Esophagus (tissue), 2 donors: ENCODE measurements at regions not wholly inside any gene's neighbourhood (a gene's known extent, or its start where the extent isn't known, plus 50 kb on each side); places are given as distances from the start of the nearest gene placed in this dataset.

Source experiments
- H3K27ac ChIP-seq, 2 donors: one replicate each; pipeline ENCODE4 v1.5.1; 2013; ENCODE audit warnings: low read depth in 2 of 2, mild to moderate bottlenecking in 2 of 2, inconsistent platforms in 1 of 2, low read length in 1 of 2, moderate library complexity in 1 of 2
- H3K27me3 ChIP-seq, 2 donors: one replicate each; pipeline ENCODE4 v1.6.1; 2013; ENCODE audit warnings: low read length in 2 of 2, control low read depth in 1 of 2, mild to moderate bottlenecking in 1 of 2; ENCODE audit not compliant: insufficient read depth in 2 of 2, control insufficient read depth in 1 of 2
- H3K36me3 ChIP-seq, 2 donors: one replicate each; pipeline ENCODE4 v1.6.1; 2013; ENCODE audit warnings: low read length in 1 of 2; ENCODE audit not compliant: control insufficient read depth in 2 of 2, insufficient read depth in 2 of 2
- H3K4me1 ChIP-seq, 2 donors: one replicate each; pipeline ENCODE4 v1.6.1; 2013; ENCODE audit warnings: low read length in 1 of 2; ENCODE audit not compliant: control insufficient read depth in 2 of 2, insufficient read depth in 2 of 2
- H3K4me3 ChIP-seq, 2 donors: one replicate each; pipeline ENCODE4 v1.5.1; 2013; ENCODE audit warnings: low read length in 2 of 2, mild to moderate bottlenecking in 2 of 2, low read depth in 1 of 2, moderate library complexity in 1 of 2
- H3K9me3 ChIP-seq, 2 donors: one replicate each; pipeline ENCODE4 v1.6.1; 2013; ENCODE audit warnings: mild to moderate bottlenecking in 2 of 2, low read depth in 1 of 2, low read length in 1 of 2, moderate library complexity in 1 of 2; ENCODE audit not compliant: control insufficient read depth in 2 of 2, insufficient read depth in 1 of 2
- WGBS, 2 donors: extraction: QIAGEN DNeasy Blood & Tissue Kit; methylation state at CpG; one replicate each; pipeline ENCODE4 v1.1.7; 2013; 5-methylcytosine and 5-hydroxymethylcytosine counted together
- donor health status: healthy with polysubstance abuse.
- donor health status: Bipolar disorder and iron deficiency.

GRCh38 chr11:110962921-110963320, 250.7 kb upstream of the ARHGAP20 start:
- H3K27ac ChIP-seq: no peak overlapping the region
- no peaks in the 10 kb centered on the region for H3K9me3 ChIP-seq
- H3K4me1 ChIP-seq: no peaks in the 10 kb centered on the region
- no peak overlapping the region for H3K4me3 ChIP-seq
- H3K27me3 ChIP-seq: no peaks in the 10 kb centered on the region
- H3K36me3 ChIP-seq: no peaks in the 10 kb centered on the region
- 72 to 76% methylated on average over 4 of the region's 4 CpGs for WGBS, 2 donors

- WGBS, 2 donors: 84 to 86% methylated on average over 3 of the region's 3 CpGs
- Histone ChIP-seq H3K9me3 (no peaks in the 10 kb centered on the region), H3K4me1 (no peaks in the 10 kb centered on the region), H3K4me3 (no peak overlapping the region), H3K36me3 (no peaks in the 10 kb centered on the region), H3K27ac (no peak overlapping the region), H3K27me3 (no peaks in the 10 kb centered on the region)
Measured at GRCh38 chr11:110960167-110960566, 247.9 kb upstream of the ARHGAP20 start.

DNA sequence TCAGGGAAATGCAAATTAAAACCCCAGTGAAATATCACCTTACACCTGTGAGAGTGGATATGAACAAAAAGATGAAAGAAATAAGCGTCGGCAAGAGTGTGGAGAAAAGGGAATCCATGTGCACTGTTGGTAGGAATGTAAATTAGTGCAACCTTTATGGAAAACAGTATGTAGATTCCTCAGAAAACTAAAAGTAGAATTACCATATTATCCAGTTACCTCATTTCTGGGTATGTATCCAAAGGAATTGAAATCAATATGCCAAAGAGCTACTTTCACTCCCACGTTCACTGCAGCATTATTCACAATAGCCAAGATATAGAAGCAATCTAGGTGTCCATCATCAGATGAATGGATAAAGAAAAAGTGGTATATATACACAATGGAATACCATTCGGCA, 246.0 kb upstream of the ARHGAP20 start:
- Histone ChIP-seq H3K36me3 (no peaks in the 10 kb centered on the region), H3K4me1 (no peaks in the 10 kb centered on the region), H3K27ac (no peak overlapping the region), H3K27me3 (no peaks in the 10 kb centered on the region), H3K9me3 (no peaks in the 10 kb centered on the region), H3K4me3 (no peak overlapping the region)
- 90 to 92% methylated on average over 4 of the region's 4 CpGs for WGBS, 2 donors

GRCh38 chr11:110955776-110956175, 243.5 kb upstream of the ARHGAP20 start:
- no peaks in the 10 kb centered on the region for H3K36me3 ChIP-seq

DNA sequence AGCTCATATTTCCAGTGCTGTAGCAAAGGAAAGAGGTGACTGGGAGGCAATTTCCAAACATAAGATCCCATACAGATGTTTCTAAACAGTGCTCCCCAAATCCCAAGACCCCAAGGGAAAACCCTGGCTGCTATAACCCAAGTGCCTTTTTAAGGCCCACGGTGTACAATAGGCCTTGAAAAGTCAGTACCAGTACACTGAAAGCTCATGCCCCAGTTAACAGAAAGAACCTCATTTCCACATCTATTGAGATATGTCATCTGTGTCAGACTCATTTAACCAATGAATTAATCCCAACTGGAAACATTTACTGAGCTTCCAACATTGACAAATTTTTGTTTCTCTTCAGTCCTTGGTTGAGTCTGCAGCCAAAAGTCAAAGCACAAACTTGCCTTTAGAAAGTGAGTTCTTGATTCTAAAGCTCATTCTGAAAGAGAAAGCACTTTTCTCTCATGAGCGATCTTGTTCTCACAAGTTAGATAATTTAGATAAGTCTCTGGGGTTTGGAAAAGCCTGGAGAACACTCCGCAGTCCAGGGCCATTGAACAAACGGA, 239.8 kb upstream of the ARHGAP20 start:
- Histone ChIP-seq H3K9me3 (no peaks in the 10 kb centered on the region), H3K36me3 (no peaks in the 10 kb centered on the region), H3K4me3 (no peak overlapping the region), H3K4me1 (no peaks in the 10 kb centered on the region), H3K27me3 (no peaks in the 10 kb centered on the region), H3K27ac (no peak overlapping the region)
- 51 to 58% methylated on average over 4 of the region's 4 CpGs for WGBS, 2 donors

More at GRCh38 chr11:110955776-110956175, 243.5 kb upstream of the ARHGAP20 start:
- H3K27me3 ChIP-seq: no peaks in the 10 kb centered on the region
- no peaks in the 10 kb centered on the region for H3K4me1 ChIP-seq
- no peaks in the 10 kb centered on the region for H3K9me3 ChIP-seq
- no peak overlapping the region for H3K4me3 ChIP-seq
- 61 to 81% methylated on average over 2 of the region's 2 CpGs for WGBS, 2 donors
- no peak overlapping the region for H3K27ac ChIP-seq

DNA sequence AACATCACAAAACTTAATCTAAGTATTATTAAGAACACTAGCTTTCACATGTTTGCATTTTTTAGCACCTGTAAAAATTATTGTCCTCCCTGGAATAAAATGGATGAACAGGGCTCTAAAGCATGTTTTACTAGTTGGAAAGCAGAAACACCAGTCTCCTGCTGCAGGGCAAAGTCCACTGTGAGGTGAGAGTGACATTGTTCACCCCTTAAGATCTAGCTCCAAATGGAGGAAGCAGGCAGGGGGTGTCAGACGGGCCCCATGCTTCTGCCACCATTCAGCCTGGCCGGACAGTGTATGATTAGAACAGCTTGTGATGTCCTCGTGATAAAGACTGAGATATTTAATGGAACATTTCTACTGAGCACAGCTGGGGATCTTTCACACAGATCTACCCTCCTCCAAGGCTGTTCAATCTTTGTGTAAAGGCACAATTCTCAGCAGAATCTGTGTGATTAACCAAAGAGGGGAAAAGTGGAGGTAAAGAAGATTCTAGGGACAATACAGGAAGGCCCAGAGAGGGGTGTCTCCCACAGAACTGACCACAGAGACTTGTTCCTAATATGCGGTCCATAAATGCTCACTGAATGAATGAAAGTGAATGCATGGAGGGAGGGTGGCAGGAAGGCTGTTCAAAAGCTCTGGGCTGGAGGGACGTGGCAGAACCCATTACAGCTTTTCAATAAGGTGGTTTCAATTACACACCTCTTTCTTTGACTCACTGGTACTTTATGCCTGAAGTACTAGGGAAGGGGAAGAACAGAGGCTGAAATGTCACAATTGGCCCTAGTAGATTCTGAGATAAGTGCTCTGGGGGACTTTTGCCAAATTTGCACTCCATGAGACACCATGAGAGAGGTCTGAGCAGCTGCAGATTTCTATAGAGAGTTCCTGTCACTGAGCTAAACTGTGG, 239.1 kb upstream of the ARHGAP20 start:
- H3K36me3 ChIP-seq: no peaks in the 10 kb centered on the region
- no peaks in the 10 kb centered on the region for H3K4me1 ChIP-seq
- H3K27me3 ChIP-seq: no peaks in the 10 kb centered on the region
- H3K27ac ChIP-seq: no peak overlapping the region
- WGBS, 2 donors: 80 to 81% methylated on average over 5 of the region's 5 CpGs
- H3K4me3 ChIP-seq: no peak overlapping the region
- H3K9me3 ChIP-seq: no peaks in the 10 kb centered on the region

DNA sequence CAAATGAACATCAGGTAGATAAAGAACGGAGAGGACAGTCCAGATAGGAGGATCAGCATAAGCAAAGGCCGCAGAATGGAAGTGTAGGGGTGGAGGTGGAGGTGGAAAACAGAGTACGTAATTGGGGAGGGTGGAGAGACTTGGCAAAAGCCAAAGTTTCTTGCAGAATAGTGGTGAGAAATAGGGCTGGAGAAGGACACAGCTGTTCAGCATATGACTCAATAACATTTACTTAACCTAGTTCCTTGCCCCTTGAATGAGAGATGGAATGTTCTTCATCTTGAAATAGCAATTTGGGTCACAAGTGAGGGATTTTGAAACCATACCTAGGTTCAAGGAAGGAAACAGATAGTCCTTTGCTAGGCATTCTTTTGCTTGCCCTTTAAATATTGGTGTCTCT, 235.9 kb upstream of the ARHGAP20 start:
- Histone ChIP-seq H3K36me3 (no peaks in the 10 kb centered on the region), H3K4me3 (no peak overlapping the region), H3K27ac (no peak overlapping the region), H3K9me3 (no peaks in the 10 kb centered on the region), H3K27me3 (no peaks in the 10 kb centered on the region), H3K4me1 (no peaks in the 10 kb centered on the region)
- 84 to 91% methylated on average over 3 of the region's 3 CpGs for WGBS, 2 donors

DNA sequence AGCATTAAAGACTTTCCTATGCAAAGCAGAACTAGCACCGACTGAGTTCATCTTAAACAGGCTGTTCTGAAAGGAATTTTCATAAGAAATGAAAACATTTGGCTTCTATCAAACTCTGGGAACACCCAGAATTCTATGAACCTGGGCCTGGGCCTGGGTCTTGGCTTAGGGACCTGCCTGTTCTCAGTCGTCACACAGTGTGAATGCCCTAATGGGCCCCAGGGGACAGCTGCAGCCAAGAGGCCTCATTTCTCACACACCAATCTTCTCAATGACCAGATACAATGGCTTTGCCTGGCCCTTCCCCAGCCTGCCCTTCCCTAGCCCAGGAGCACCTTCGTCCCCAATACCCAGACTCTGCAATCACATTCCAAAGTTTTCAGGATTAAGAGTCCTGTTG, 234.9 kb upstream of the ARHGAP20 start:
- no peaks in the 10 kb centered on the region for H3K9me3 ChIP-seq
- no peak overlapping the region for H3K4me3 ChIP-seq
- H3K27ac ChIP-seq: no peak overlapping the region
- no peaks in the 10 kb centered on the region for H3K4me1 ChIP-seq
- WGBS, 2 donors: 68 to 72% methylated on average over 3 of the region's 3 CpGs
- H3K27me3 ChIP-seq: no peaks in the 10 kb centered on the region
- H3K36me3 ChIP-seq: no peaks in the 10 kb centered on the region

DNA sequence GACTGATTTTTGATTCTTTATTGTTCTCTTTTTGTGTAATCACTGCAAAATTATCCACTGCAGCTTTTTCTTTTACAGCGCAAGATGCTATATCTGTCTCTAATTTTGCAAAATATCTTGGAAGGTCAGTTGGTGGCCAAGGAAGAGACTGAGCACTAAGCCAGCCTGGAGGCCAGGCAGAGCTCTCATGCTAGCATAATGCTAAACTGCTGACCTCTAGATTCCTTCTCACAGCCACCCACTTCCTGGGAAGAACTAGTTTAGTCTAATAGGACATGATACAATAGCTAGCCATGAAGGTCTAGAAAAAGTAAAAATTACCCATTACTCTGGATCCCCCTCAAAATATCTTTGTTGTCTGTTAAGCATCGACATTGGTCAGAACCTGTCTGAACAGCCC, 227.2 kb upstream of the ARHGAP20 start:
- WGBS, 2 donors: 89 to 92% methylated on average over 2 of the region's 2 CpGs
- Histone ChIP-seq H3K4me3 (no peak overlapping the region), H3K27me3 (no peaks in the 10 kb centered on the region), H3K4me1 (no peaks in the 10 kb centered on the region), H3K9me3 (no peaks in the 10 kb centered on the region), H3K36me3 (no peaks in the 10 kb centered on the region), H3K27ac (no peak overlapping the region)
